SK-N-MC (cell line): ENCODE measurements at regions not wholly inside any gene's neighbourhood (a gene's known extent, or its start where the extent isn't known, plus 50 kb on each side); places are given as distances from the start of the nearest gene placed in this dataset.

ENCODE experiments used
- EZH2 ChIP-seq: fragments of 200-600 bp; sonication (generic); IDR thresholded peaks from one replicate; pipeline ENCODE4 v1.6.1; 2017; ENCODE audit warnings: antibody characterized with exemption
- POLR2AphosphoS5 ChIP-seq: IDR thresholded peaks from 2 replicates; pipeline ENCODE4 v1.6.1; 2012; ENCODE audit warnings: mild to moderate bottlenecking, low read depth, low read length, borderline replicate concordance

- TF ChIP-seq EZH2 (no peak), POLR2AphosphoS5 (no peak)
Measured at GRCh38 chr20:48107560-48107959, 322.3 kb upstream of the SULF2 start.
